HK-2 (cell line): ENCODE measurements at regions not wholly inside any gene's neighbourhood (a gene's known extent, or its start where the extent isn't known, plus 50 kb on each side); places are given as distances from the start of the nearest gene placed in this dataset.

Source experiments
- DNase-seq: peaks from one replicate; pipeline ENCODE4 v3.0.0-alpha.2; 2018; ENCODE audit not compliant: unreplicated experiment

- no peak for DNase-seq
These were observed 283.1 kb downstream of the COG6 start for GRCh38 chr13:39938596-39938995.

- DNase-seq: no peak
These were observed 285.8 kb downstream of the COG6 start for GRCh38 chr13:39941236-39941635.

- no peak for DNase-seq
These were observed 286.6 kb downstream of the COG6 start for GRCh38 chr13:39941911-39942551.

GRCh38 chr13:39942552-39943273, 287.3 kb downstream of the COG6 start:
- DNase-seq: peak; percentile 36

GRCh38 chr13:39943711-39944110, 288.2 kb downstream of the COG6 start:
- DNase-seq: no peak

DNA sequence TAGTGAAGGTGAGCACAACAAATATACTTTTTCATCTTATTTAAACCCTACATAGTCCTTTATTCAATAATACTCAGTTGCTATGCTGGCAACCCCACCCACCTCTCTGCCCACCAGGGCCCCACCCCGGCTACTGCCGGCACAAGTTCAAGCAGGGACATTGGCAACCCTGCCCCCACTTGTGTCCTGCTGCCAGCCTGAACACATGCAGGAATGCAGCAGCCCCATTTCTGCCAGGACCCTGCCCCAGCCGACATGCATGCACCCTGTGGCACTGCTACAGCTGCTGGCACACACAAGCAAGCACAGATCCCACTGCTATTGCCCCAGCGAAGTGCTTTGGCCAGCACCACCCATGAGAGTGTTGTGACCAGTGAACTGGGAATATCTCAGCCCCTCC, 289.8 kb downstream of the COG6 start:
- DNase-seq: no peak

DNA sequence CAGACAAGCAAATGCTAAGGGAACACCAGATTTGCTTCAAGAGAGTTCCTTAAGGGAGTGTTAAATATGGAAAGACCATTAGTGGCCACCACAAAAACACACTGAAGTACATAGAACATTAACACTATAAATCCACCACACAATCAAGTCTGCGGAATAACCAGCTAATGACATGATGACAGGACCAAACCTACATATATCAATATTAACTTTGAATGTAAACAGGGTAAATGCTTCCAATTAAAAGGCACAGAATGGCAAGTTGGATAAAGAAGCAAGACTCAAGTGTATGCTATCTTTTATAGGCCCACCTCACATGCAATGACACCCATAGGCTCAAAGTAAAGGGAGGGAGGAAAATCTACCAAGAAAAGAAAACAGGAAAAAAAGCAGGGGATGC, 291.3 kb downstream of the COG6 start:
- DNase-seq: no peak

GRCh38 chr13:39951301-39951700, 295.8 kb downstream of the COG6 start:
- no peak for DNase-seq

- no peak for DNase-seq
These were observed 297.1 kb downstream of the COG6 start for GRCh38 chr13:39952249-39953233.

DNA sequence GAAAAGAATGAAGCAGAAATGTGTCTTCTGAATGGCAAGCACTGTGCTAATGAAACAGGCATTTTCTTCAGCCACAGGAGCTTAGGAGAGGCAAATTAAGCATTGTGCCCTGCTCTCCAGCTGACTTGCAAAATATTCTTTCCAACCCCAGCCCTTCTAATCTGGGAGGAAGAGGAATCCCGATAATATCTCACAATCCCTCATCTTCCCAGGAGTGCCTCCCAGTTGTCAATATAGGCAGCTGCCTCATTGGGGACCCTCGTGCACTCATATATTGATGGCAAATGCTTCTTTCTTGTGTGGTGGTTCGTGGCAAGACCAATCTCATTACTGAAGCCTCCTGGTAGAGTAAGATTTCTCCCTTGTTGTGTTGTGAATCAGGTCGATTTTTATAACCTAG, 299.0 kb downstream of the COG6 start:
- no peak for DNase-seq

- DNase-seq: no peak
These were observed 300.1 kb downstream of the COG6 start for GRCh38 chr13:39955560-39955959.

DNA sequence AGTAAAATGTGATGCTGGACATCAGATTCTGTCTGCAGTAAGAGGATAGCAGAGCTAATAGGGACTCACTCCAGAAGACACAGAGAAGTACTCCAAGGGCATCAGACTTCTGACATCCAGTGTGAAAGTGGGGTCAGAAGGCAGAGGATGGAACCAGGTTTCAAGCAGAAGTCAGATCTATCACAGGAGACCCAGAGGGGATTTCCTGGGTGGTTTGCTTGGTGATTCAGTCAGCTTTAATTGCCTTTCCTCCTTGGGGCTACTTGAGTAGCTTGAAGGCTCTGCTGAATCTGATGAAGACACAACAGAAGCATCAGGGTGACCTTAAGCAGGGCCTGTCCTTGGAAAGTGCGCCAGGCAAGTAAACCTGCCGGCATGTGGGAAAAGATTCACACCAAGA, 300.6 kb downstream of the COG6 start:
- DNase-seq: no peak

DNA sequence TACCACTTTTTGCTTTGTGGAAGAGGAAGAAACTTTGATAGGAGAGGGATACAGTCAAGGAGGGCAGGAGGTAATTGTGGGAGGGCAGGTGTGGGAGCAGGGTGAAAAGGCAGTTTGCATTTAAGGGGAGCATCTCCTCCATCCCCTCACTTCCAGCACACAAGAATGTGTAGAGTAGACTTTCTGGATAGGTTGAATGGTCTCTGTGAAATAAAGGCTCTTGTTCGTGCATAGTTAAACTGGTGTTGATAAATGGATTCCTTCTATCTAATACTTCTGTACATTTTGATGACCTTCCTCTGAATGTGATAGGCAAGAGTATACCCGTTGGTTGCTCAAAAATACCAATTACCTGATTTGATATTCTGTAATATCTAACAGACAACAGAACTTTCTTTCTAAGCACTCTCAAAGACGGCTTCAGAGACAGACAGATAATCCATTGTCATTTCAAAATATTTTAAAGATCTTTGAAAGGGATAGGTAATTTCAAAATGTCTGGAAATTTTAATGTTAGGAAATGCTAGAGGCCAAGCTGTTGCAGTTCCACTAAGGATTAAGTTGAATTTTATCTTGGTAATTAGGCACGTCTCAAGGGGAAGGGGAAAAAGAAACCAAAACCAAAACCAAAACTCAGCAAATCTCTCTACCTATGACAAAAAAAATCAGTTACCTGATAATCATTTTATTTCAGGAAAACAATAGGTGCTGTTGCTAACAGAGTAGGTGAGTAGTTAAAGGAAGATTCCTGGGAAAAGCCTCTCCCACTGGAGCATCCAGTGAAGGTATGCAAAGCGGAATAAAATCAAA, 302.6 kb downstream of the COG6 start:
- no peak for DNase-seq

DNA sequence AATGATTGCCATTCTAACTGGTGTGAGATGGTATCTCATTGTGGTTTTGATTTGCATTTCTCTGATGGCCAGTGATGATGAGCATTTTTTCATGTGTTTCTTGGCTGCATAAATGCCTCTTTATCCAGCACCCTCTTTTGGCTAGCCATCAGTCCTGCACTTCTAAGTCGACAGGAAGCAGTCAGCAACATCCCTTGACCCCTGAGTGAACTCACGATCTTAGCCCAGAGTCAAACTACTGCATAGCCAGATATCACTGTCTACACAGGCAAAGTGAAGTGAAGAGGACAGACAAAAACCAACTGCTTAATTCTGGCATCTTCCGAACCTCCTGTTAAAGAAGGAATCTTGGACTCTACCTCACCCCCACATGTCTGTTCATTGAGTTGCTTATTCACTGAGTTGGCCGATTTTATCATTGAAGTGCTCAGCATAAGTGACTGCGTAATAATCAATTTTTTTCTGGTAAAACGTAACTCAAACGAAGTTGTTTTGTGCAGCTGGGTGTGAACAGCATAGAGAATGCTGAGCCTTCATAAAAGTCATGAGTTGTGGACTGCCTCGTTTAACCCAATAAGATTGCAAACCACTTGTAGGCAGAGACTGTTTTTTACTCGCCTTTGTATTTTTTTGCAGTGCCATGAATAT, 304.2 kb downstream of the COG6 start:
- no peak for DNase-seq

- DNase-seq: no peak
These were observed 304.7 kb downstream of the COG6 start for GRCh38 chr13:39960191-39960590.

DNA sequence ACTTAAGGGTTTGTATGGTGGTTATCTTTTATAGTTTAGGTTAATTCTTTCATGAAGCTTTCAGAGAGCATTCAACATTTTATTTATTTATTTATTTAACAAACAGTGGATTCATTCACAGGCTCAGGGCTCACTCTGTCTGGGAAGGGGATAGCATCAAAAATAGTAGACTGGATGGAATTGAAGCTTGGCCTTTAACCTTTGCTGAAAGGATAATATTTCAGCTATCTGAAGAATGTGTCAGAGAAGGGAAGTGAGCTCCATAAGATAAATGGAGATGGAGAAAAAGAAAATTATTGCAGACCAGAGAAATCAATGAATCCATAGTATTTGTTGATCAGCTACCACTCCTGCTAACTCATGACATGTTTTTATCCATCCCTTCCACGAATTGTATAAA, 305.6 kb downstream of the COG6 start:
- DNase-seq: no peak

GRCh38 chr13:39963612-39964011, 308.1 kb downstream of the COG6 start:
- no peak for DNase-seq

GRCh38 chr13:39965309-39965708, 309.8 kb downstream of the COG6 start:
- no peak for DNase-seq

DNA sequence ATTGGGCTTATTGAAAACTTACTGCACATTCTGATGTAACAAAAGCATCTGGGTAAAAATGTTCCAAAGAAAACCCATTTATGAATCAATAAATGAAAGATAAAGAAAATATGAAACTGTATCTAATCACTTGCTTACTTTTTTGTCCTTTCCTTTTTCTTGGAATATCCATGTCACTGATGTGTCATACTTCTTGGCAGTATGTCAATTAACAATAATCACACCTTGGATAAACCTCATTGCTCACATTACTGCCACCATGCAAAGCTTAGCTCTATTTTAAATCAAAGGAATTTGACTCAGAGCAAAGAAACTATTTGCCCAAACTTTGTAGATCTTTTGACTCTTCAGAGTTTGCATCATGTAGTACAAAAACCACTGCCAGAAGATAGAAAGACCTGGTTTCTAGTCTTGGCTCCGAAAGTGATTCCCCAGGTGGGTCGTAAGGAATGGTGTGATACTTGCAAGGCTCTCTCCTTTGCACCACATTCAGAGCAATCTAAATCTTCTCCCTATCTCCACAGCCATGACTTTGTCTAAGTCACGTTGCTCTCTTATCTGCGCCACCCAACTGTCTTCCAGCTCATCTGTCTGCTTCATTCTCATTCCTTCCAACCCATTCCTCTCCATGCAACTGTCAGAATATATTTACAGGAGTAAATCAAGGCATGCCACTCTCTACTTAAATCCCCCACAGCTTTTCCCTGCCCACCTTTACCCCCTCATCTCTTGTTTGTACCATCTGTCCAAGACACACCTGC, 311.9 kb downstream of the COG6 start:
- DNase-seq: no peak
